ENCODE measurements at regions not wholly inside any gene's neighbourhood (a gene's known extent, or its start where the extent isn't known, plus 50 kb on each side); places are given as distances from the start of the nearest gene placed in this dataset.
"Not testable (repeated sequence)": the region's sequence is repeated elsewhere in the genome, so short reads cannot be mapped to it uniquely, and the experiment has no call there.

- no peak for DNase-seq
Measured at GRCh38 chr6:112931832-112932231, 584.7 kb downstream of the RFPL4B start.

- DNase-seq = no peak
Measured at GRCh38 chr6:112933947-112934346, 586.8 kb downstream of the RFPL4B start.

- no peak for DNase-seq
Measured at GRCh38 chr6:112934433-112935327, 587.5 kb downstream of the RFPL4B start.

GRCh38 chr6:112935402-112936078, 588.4 kb downstream of the RFPL4B start:
- no peak for DNase-seq

GRCh38 chr6:112936079-112936472, 588.9 kb downstream of the RFPL4B start:
- DNase-seq = no peak

GRCh38 chr6:112936504-112936903, 589.4 kb downstream of the RFPL4B start:
- DNase-seq = no peak

GRCh38 chr6:112937690-112938089, 590.6 kb downstream of the RFPL4B start:
- not testable (repeated sequence) for DNase-seq

- DNase-seq = no peak
Measured at GRCh38 chr6:112938650-112939049, 591.5 kb downstream of the RFPL4B start.

GRCh38 chr6:112939563-112939962, 592.4 kb downstream of the RFPL4B start:
- DNase-seq = peak; percentile 40 to 54

GRCh38 chr6:112941613-112942012, 594.5 kb downstream of the RFPL4B start:
- no peak for DNase-seq

- DNase-seq = no peak
Measured at GRCh38 chr6:112946051-112946450, 598.9 kb downstream of the RFPL4B start.

- no peak for DNase-seq
Measured at GRCh38 chr6:112947507-112947906, 600.4 kb downstream of the RFPL4B start.

- no peak for DNase-seq
Measured at GRCh38 chr6:112951829-112952228, 604.7 kb downstream of the RFPL4B start.

- DNase-seq = not testable (repeated sequence)
Measured at GRCh38 chr6:112955743-112956142, 608.6 kb downstream of the RFPL4B start.

- DNase-seq = peak; percentile 79 to 82
Measured at GRCh38 chr6:112956696-112957535, 609.8 kb downstream of the RFPL4B start.

GRCh38 chr6:112957536-112957916, 610.4 kb downstream of the RFPL4B start:
- no peak for DNase-seq

- DNase-seq = not testable (repeated sequence)
Measured at GRCh38 chr6:112960130-112960529, 613.0 kb downstream of the RFPL4B start.

GRCh38 chr6:112967974-112968373, 620.8 kb downstream of the RFPL4B start:
- no peak for DNase-seq

GRCh38 chr6:112971651-112972050, 624.5 kb downstream of the RFPL4B start:
- DNase-seq = no peak

- not testable (repeated sequence) for DNase-seq
Measured at GRCh38 chr6:112974931-112975330, 627.8 kb downstream of the RFPL4B start.

- not testable (repeated sequence) for DNase-seq
Measured at GRCh38 chr6:112976579-112976978, 629.4 kb downstream of the RFPL4B start.

- no peak for DNase-seq
Measured at GRCh38 chr6:112979830-112980229, 632.7 kb downstream of the RFPL4B start.

Measured in right lung (tissue), 2 donors.